Medulla oblongata (tissue), 1 donor: ENCODE measurements at regions not wholly inside any gene's neighbourhood (a gene's known extent, or its start where the extent isn't known, plus 50 kb on each side); places are given as distances from the start of the nearest gene placed in this dataset.
"Not testable (repeated sequence)": the region's sequence is repeated elsewhere in the genome, so short reads cannot be mapped to it uniquely, and the experiment has no call there.

Experiments used
- DNase-seq: peaks from one replicate; pipeline ENCODE4 v3.0.0-alpha.2; 2015; ENCODE audit errors: extremely low spot score

DNA sequence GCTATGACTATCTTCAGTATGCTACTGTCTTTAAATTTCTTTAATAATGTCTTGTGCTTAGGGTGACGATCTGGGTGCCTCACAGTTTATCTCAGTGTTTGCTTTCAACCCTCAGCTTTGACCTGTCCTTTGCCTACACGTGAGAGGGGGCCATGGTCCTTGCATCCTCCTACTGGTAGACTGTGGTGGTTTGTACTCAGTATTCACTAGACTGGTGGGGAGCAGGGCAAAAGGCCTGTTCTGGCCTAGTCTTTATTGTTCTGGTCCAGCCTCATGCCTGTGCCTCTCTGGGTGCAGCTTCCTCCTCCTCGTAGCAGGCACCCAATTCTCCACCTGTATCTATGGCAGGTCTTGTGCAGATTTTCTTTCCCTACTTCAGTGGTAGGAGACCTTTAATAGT lies 354.9 kb downstream of the CD109 start:
- DNase-seq: no peak

DNA sequence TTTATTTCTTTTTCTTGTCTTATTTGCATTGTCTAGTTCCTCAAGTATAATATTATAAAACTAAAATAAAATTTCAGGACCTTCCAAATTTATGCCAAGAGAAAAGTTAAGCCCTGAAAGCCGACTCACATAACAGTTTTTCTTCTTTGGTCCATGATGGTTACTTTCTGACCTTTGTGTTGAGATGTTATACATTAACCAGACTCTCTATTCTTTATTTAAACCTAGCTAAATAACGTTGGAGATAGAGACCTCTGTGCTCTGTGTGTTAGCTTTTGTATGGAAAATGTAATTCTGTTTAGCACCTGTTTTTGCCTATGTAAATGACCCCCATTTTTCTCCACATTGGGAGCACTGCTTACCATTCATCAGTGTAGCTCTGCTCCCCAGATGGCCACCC lies 352.4 kb downstream of the CD109 start:
- DNase-seq: no peak

DNA sequence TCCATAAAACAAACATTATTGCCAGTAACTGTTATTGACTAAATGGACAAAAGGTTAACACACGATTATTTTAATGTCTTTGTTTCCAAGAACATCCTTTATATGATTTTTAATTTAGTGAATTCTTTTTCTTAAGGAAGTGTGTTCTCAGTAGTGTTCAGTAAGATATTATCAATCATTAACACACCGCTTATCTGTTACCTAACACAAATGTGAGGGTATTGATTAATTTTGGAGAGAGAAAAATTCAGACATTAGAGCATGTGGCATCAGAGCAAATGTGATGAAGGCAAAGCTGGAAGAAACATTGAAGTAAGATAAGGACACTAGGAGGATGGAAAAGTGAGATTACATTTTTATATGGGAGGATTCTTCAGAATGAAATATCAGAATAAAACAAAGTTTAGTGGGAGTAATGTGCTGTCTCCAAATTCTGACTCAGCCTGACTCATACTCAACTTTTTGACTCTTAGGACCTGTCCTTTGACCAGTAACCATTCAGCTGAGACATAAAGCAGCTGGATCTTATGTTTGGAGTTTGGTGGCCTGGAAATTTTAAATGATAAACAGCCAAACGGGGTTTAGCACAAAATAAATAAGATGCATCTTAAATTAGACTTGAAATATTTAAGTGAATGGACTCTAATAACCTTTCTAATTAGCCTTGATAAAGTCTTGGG lies 348.6 kb downstream of the CD109 start:
- DNase-seq: no peak

DNA sequence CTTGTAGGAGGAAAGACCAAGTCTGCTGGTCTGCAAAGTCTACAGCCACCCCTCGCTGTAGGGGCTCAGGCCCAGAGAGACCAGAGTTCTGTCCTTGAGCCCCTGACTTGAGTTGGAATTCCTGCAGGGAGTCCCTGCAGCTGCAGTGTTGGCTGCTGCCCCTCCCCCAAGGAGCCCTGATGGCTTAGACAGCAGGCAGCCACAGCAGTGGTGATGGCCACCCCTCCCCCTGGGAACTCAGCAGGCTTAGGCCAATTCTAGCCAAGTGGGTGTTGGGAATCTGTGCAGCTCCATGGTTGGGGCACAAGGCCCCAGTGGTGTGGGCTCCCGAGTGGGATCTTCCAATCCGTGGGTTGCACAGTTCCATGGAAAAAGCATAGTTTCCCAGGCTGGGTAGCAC lies 345.4 kb downstream of the CD109 start:
- DNase-seq: no peak

DNA sequence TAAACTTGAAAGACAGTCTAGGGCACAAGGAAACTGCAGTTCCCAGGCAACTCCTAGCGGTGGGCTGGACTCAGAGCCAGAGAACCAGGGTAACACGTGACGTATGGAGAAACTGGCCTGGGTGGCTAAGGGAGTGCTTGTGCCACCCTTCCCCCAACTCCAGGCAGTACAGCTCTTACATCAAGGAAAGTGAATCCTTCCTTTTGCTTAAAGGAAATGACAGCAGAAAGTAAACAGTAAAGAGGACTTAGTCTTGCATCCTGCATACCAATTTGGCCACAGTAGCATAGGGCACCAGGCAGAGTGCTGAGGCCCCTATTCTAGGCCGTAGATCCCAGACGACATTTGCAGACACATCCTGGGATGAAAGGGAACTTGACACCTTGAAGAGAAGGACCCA lies 322.8 kb downstream of the CD109 start:
- no peak for DNase-seq

DNA sequence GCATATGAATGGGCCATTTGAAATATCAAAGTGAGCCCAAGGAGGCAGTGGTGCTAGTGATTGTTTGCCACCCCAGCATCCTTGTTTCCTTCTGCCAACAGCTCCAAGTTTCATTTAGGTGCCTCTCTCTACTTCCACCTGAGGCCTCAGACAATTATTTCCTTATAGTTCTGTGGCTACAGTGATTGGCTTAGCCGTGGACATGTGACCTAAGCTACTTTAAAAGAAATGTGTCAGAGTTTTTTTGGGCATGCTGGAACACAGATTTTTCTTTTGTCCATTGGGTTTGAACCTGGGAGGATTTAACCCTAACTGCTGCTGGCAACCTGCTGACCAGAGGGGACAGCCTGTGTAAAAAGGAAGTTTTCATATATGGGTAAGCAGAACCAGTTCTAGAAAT lies 319.4 kb downstream of the CD109 start:
- no peak for DNase-seq

DNA sequence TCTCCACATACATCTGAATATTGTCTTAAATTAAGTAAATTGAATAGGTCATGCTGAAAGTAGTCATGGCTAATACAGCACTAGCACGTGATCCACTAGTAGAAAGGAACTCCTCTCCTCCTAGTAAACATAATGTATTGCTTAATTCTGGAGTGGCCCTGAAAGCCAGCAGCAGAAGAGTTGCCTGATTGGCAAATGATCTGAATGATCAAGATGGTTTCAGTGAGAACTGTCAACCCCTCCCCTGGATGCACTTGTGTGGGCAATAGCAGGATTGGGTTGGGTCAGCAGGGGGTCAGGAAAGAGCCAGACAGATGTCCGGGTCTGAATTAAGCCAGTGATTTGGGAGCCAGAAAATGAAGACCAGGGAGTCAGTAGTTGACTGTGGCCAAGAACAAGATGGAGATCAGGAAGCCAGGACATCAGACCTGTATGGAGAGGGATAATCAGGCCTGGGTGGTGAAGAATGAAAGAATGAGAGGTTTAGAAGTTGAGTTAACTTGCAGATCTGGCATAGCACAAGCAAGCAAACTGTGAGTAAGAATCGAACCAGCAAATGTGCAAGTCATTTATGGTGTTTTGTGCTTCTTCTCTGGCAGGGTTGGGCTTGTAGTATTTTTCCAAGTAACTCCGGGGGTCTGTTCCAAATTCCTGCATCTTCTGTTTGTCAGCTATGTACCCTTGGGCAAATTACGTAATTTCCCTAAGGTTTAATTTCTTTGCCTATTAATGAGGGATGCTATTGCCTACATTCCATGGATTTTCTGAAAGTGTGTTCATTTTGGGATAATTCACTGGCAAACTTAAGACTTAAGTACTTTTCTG lies 304.9 kb downstream of the CD109 start:
- no peak for DNase-seq

DNA sequence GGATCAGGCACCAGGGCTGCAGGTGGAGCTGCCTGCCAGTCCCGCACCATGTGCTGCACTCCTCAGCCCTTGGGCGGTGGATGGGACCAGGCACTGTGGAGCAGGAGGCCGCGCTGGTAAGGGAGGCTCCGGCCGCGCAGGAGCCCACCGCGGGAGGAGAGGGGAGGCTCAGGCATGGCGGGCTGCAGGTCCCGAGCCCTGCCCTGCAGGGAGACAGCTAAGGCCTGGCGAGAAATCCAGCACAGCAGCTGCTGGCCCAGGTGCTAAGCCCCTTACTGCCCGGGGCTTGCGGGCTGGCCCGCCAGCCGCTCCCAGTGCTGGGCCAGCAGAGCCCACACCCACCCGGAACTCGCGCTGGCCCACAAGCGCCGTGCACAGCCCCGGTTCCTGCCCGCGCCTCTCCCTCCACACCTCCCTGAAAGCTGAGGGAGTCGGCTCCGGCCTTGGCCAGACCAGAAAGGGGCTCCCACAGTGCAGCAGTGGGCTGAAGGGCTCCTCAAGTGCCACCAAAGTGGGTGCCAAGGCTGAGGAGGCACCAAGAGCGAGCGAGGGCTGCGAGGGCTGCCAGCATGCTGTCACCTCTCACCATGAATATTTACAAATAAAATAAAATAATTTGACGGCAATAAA lies 294.7 kb downstream of the CD109 start:
- DNase-seq: not testable (repeated sequence)

DNA sequence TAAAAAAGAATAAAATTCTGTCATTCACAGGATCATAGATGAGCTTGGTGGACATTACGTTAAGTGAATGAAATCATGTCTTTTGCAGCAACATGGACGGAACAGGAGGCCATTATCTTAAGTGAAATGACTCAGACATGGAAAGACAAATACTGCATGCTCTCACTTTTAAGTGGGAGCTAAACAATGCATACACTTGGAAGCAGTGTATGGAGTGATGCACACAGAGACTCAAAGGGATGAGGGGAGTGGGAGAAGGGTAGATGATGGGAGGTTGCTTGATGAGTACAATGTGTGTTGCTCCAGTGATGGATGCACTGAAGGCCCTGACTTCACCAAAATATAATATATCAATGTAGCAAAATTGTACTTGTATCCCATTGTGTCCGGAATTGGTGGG lies 293.4 kb downstream of the CD109 start:
- DNase-seq: no peak

DNA sequence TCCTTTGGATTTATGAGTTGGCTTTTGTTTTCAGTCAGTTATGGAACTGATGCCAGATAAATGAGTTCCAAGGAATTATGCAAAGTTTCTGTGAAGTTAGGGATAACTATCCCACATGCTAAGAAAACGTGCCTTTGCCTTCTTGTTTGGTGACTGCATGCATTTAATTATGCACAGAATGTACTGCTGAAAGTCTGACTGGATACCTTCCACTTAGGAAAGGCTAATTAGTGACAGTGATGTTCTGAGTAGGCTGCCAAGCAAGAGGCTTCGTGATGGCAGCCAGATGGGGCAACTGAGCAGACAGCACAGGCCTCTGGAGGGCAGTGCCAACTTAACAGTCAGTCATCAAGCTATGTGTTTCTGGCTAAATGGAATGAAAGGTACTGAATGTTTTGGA lies 289.9 kb downstream of the CD109 start:
- DNase-seq: no peak

DNA sequence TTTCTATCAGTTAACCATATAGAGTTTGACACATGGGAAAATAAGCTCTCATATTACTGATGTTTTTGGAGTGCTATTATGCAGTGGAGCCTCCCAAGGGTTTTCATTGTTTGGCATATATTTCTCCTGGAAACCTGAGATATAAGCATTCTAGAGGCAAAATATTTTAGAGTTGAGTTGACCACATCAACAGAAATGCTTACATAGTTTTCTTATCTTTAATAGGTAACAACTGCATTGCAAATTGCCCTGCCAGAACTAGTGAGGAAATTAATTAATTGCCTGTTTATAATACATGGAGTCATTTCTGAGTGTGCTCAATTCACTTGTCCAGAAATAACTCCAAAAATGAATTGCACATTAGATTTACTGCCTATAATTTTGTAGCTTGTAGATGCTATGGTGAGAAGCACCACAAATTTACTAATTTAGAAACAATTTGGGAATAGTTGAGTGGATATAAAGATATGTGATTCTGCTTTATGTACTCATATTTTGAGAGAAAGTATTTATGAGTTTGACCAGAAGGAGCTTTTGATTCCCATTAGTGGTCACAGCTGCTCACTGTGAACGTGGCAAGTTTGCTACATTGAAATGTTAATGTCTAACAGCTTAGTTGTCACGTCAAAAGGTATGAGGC lies 288.7 kb downstream of the CD109 start:
- no peak for DNase-seq

DNA sequence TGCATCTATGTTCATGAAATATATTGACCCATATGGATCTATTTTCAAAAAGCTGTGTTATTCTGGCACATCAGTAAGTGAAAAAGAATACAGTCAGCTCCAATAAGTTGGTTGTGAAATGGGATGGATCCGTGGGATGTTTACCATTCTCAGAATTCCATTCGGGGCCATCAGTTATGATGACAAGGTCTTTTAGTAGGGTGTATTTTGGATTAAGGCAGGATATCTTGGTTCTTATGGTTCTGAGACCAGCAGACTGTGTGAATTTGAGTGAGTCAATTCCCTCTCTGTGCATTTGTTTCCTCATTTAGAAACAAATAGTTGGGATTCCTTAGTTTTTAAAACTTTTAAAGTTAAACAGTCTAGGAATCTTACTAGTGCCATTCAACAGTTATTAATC lies 287.4 kb downstream of the CD109 start:
- DNase-seq: no peak

DNA sequence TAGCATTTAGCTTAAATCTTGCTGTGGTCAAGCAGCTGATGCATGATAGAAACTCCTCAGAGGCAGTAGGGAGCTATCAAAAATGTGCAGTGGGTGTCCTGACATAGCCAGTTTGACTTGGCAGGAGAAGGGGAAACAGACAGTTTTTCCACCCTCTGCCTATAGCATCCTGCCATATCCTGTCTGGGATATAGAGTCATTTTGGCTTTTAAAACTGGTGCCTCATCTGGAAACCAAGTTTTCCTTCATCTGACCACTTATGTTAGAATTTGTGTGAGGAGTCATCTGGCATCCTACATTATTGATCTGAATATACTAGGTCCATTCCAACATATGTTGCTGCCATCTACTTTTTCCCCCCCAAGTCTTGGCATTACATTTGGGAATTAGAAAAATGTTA lies 284.1 kb downstream of the CD109 start:
- DNase-seq: no peak

DNA sequence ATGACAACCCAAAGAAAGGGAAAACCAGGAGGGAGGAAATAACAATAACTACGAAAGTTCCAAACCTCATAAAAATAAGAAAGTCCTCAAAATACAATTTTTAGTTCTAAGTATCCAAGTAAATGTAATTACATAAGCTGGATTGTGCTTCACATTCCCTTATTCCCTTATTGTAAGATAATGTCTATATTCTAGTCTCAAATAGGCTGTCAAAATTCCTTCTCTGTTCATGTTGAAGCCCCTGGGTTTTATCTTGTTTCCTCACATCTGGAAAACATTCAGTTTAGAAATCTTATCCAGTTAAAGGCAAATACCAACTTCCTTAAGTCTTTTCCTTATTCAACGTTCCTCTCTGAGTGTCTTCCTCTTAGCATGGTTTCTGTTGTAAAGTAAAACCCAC lies 282.3 kb downstream of the CD109 start:
- DNase-seq: no peak

DNA sequence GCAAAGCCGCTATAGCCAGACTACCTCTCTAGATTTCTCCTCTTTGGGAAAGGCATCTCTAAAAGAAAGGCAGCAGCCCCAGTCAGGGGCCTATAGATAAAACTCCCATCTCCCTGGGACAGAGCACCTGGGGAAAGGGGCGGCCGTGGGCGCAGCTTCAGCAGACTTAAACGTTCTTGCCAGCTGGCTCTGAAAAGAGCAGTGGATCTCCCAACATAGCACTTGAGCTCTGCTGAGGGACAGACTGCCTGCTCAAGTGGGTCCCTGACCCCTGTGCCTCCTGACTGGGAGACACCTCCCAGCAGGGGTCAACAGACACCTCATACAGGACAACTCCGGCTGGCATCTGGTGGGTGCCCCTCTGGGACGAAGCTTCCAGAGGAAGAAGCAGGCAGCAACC lies 276.5 kb downstream of the CD109 start:
- DNase-seq: not testable (repeated sequence)

DNA sequence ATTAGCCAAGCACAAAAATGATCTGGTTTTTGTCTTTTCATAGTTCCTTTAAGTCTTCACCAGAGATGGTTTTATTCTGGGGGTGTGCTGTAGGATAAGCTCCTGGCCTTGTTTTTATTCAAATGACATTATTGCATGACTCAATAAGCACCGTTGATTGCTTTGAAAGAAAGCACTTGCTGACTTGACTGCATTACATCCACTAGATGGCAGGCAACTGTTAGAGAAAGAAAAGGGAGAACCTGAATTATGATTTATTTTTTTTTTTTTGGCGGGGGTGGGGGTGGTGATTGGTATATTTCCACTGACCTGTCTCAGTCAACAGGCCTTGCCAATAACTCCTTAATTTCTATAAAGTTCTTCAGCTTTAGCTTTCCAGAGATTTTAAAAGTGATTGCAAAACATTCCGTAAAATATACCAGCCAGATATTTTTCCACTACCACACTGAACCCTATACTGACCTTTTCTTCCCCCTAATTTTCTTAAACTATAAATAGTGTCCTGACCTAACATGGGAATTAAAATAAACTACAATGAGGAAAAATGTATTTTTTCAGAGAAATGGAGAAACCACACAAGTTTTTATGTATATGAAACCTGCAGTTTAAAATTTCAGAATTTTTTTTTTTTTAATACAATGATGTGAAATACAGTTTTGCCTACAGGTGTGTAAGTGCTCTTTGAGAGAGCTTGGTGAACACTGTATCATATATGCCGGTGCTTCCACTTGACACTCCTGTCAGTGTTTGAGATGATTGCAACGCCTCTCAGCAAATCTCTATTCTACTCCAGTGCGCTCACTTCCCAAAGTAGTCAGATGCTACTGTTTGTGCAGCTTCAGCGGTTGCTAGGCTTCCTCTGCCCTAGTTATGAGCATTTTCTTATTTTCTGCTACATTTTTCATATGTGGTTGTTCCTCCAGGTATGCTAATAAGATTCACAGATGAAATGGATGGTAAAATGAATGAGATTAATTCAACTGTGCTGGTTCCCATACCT lies 274.3 kb downstream of the CD109 start:
- DNase-seq: peak; percentile 16

DNA sequence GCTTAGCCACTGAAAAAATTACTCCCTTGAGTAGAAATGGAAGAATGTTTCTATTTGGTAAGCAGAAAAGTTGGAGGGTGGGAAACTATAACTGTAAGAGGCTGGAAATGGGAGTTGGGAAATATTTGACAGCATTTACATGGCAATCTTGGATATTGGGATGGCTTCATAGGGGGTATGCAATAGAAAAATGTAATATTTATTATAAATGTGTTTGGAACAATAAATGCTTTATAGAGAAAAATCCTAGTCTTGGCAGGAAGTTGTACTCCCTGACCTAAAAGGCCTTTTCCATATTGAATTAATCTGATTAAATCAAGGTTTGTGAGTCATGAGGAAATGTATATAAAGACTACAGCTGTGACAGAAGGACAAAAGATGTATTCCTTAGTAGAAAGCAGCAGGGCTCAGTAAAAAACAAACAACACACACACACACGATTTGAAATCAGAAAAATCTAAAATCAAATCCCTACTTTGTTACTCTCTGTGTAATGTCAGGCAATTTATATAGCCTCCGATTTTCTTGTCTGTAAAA lies 272.3 kb downstream of the CD109 start:
- no peak for DNase-seq

DNA sequence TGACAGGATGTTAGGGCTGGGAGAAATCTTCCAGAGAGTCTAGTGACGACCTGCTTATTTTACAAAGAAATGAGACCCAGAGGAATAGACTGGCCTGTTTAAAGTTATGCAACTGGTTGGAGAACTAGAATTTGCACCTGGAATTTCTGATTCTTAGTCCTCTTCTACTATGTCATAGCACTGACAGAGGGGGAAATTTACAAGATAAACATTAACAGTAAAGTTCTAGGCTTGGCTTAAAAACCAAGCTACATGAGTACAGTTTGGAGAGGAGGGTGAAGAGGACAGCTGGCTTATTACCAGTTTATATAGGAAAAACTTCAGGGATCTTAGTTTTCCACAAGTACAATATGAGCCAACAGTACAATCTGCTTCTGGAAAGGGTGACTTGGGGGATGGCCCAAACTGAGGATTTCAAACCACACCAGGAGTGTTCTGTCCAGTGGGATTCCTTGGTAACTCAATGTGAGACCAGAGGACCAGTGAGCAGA lies 269.6 kb downstream of the CD109 start:
- no peak for DNase-seq

DNA sequence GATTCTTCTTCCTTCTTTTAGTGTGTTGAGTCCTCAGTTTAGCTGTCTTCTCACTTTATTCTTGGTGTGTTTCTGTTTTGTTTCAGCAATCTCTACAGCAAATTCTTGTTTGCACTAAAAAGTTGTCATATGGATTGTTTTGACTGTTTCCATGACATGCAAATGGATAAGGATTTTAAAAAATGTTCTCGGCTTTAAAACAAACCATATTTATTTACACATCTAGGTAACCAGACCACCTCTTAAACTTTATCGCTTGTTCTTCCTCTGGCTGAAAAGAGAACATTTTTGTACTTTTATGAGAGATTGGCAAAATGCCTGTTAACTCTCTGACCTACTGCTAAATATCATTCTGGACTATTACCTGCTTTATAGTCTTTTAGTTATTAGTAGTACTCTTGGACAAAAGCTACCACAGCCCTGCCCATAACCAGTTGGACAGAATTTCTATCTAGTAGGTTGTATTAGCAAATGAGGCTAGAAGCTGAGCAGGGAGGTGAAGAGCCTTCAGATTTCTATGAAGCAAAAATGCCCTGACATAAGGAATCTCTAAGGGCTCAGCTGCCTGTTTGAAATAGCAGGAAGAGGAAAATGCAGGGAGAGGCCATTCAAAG lies 268.3 kb downstream of the CD109 start:
- no peak for DNase-seq

DNA sequence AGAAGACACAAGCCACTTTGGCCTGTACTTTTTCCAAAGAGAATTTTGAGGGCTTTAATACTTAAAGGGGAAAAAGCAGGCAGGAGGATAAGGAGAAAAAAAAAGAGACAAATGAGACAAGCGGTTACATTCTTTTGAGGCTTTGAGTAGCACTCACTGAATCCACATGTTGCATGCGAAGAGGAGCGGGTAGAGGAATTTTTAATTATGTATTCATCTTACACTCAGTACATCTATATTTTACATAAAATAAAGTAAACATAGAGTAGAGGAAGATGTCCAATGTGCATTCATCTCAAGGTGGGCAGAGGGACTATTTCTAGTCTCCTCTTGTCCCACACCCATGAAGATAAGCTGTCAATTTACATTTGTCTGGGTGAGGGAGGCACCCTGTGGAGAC lies 266.9 kb downstream of the CD109 start:
- DNase-seq: no peak
